HG03039 (cell line): ENCODE measurements at regions not wholly inside any gene's neighbourhood (a gene's known extent, or its start where the extent isn't known, plus 50 kb on each side); places are given as distances from the start of the nearest gene placed in this dataset.

Source experiments
- ATAC-seq: cut with Tn5 transposase; IDR thresholded peaks from one replicate; pipeline ENCODE4 v1.9.1; 2021; ENCODE audit warnings: mild to moderate bottlenecking, moderate library complexity; ENCODE audit not compliant: unreplicated experiment

GRCh38 chr21:43333298-43334062, 93.5 kb downstream of the SIK1 start:
- ATAC-seq = no peak

DNA sequence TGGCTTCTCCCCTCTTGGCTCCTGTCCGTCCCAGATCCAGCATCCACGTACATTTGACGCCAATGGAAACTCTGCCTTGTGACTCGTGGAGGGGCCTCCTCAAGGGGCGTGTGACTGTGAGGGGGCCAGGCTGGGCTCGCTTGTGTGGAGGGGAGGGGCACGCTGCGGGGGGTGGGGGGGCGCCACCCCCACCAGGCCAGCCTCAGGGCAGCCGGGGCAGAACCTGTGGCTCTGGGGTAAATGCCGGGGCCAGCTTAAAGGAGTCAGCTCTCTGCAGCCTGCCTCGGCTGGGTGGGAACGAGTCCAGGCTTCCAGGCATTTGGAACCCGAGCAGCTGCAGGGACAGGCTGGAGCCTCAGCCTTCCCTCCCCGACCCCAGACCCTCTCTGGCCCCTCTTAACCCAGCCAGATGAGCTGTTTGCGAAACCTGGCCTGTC, 94.1 kb downstream of the SIK1 start:
- ATAC-seq = no peak

DNA sequence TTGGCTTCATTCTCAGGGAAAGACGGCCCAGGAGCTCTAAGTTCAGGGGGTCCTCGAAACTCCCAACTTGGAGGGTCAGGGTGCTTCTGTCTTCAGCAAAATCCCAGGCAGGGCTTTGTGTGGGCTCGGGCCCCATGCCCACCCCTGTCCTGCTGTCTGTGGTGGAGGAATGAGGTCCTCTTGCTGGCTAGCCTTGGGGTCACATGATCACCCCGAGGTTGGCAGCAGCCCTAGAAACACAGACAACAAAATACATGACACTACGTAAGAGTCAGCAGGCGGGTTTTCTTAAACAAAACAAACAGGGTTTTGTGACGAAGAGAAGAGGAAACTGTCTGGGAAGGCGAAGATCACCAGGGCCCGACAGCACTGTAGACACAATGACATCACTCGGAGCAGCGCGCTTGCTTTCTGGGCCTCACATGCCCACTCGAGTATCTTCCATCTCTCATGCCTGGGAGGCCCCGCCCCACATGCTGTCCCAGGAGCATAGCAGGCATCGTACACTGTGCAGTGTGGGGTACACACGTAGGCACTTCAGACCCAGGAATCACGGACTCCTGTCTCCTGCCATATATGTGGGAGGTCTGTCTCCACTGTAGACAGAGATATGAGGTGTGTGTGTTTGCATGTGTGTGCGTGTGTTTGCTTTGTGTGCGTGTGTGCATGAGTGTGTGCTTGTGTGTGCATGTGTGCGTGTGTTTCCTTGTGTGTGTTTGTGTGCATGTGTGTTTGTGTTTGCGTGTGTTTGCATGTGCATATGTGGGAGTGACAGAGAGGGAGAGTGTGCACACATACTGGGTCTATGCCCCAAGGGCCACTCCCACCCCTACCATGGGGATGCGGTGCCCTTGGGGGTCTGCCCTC, 94.7 kb downstream of the SIK1 start:
- ATAC-seq = no peak

DNA sequence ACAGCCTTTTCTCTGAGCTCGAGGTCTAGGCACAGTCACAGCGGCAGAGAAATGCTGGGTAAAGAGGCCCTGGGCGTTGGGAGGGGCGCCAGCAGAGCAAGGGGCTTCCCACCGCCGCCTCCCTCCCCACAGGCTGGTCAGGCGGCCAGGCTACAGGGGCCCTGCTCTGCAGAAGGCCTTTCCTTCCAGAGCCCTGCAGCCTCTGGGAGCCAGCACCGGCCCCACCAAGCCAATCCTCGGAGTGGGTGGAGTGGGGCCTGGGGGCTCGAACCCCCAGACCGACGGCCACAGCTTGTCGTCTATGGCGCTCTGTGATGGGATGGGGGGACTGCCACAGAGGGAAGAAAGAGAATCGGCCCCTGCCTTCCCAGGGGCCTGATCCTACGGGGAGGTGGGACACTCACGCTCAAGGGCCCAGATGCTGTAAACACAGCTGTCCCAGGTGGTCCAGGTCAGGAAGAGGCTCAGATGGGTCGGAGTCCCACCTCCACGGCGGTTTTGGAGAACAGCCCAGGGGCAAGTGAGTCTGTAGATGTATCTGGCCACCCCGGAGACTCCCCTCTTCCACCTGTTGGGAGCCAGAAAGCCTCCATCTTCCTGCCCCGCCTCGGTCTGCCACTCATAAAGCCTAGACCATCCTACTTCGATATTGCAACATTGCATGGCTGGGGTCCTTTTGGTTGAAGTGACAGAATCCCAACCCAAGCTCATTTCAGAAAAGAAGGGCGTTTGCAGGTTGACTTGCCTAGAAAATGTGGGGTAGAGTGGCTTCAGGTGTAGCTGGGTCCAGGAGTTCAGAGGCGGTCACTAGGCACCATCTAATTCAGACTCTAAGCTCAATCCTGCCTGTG, 95.6 kb downstream of the SIK1 start:
- no peak for ATAC-seq

DNA sequence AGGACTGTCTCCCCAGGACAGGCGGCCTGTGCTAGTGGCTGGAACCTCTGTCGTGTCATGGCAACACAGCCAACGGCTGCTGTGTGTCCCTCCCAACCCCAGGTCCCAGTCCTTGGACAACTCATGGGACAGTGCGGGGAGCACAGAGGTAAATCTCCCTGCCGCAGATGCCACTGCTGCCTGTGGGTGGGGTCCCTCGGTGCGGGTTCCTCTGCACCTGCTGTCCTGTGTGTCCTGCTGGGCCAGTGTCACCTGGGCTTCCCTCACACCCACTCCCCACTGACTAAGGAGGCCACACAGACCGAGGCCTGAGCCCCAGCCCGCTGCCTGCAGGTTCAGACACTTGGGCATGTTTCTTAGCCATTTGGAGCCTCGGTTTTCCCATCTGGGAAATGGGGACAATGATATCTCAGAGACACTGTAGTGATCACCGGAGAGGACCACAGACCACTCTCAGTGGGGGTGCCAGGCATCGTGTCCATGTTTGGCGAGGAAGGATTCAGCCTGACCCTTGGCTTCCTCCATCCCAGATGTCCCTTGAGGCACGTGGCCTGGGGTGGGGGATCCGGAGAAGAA, 96.5 kb downstream of the SIK1 start:
- no peak for ATAC-seq

DNA sequence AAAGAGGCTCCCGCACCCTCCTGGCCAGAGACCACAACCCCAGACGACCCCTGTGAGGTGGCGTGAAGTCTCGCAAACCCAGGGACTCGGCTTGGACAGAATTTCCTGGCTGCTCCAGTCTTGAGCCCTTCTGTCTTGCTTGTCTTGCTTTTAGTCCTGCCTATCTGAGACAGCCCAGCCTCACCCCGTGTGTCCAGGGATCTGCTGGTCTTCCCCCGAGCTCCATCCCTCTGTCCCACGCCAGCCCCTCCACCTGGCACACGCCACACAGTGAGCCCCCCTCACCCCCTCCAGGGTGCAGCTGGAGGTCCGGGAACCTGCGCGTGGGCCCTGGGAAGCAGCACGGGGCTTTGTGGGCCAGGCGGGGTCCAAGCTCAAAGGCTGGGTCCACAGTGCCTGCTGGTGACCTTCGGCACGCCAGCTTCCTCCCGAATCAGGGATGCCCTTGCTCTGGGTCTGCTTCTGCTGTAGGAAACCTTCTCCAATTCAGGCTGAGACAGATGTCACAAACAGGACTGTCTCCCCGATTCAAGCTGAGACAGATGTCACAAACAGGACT, 97.1 kb downstream of the SIK1 start:
- no peak for ATAC-seq

DNA sequence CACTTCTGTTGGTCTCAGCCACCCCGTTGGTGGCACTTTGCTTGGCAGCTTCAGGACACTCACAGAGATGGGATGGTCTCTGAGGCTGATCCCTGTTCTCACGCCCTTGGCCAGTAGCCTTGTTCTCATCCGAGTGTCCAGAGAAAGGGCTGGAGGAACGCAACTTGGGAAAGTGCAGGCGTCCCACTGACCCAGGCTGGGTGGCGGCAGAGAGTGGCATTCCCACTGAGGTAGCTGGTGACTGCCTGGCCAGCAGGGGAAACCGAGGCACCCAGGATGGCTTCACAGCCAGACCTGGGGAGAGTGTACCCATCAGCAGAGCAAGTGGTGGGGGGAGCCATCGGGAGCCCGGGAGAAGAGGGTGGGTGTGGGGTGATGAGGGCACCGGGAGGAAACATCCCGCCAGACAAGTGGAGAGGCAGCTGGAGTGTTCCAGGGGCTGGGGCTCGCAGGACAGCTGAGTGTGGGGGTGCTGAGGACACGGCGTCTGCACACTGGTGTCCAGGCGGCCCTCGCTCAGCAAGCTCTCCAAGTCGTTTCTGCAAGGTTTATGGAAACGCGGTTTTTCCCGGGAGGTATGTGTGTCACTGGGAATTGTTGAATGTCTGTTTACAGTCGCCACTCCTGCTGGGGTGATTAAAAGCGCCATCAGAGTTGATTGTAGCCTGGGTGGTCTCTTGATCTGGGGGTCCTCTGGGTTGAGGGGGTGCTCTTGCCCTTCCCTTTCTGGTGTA, 97.8 kb downstream of the SIK1 start:
- no peak for ATAC-seq

GRCh38 chr21:43328185-43328957, 98.6 kb downstream of the SIK1 start:
- ATAC-seq = no peak

GRCh38 chr21:43325968-43326715, 100.8 kb downstream of the SIK1 start:
- ATAC-seq = no peak

DNA sequence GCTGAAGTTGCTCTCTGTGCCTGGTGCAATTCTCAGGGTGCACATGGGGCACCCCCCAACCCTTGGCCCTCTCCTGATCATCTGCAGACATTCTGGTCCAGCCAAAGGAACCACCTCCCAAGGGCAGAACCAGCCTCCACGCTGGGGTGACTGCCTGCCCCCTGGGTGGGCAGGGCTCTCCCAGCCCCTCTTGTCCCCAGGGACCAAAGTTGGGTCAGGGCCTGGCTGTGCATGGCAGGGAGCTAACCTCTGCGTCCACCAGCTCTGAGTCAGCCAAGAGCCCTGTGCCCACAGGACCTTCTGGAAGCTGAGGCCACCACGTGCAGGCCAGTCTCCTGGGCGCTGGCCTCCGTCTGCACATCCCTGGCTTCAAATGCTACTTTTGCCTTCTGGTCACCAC, 101.9 kb downstream of the SIK1 start:
- ATAC-seq = no peak

GRCh38 chr21:43324596-43324995, 102.3 kb downstream of the SIK1 start:
- ATAC-seq = no peak

- ATAC-seq = no peak
These were observed 103.5 kb downstream of the SIK1 start for GRCh38 chr21:43323244-43324005.

- no peak for ATAC-seq
These were observed 104.1 kb downstream of the SIK1 start for GRCh38 chr21:43322805-43323204.

DNA sequence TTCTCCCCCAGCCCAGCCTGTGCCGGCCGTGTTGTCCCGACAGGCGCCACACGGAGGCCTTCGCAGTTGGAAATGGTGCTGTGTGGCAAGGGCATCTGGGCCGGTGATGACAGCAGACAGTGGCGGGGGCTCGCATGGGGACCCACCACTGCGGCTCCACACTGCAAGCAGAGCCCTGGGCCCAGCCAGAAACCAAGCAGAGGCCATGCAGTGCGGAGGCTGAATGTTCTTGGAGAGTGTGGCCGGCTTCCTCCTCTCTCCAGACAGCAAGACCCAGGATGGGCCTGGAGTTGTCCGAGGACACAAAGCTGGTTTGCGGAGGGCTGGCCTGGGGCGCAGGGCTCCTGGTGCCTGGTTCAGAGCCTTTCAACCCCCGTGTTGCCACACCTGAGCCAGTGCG, 104.6 kb downstream of the SIK1 start:
- ATAC-seq = no peak

GRCh38 chr21:43321611-43322010, 105.3 kb downstream of the SIK1 start:
- no peak for ATAC-seq

DNA sequence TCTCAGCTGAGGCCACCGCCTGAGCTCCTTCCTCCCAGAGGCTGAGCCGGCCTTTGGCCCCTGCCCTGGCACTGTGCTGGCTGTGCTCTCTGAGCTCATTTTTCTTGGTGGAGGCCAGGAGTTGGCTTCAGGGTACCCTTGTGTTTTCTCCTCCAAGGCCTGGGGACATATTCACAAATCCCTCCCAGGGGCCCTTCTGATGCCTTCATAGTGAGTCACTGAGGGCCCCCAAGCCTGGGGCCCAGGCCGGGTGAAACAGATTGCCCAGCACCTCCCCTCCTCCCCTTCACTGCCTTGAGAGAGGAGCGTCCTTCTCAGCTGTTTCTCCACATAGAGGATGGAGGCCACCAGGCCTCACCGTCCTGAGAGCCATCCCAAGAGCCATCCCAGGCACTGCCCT, 105.8 kb downstream of the SIK1 start:
- no peak for ATAC-seq

- no peak for ATAC-seq
These were observed 106.4 kb downstream of the SIK1 start for GRCh38 chr21:43320526-43320925.
